OCI-LY3 (cell line): ENCODE measurements at regions not wholly inside any gene's neighbourhood (a gene's known extent, or its start where the extent isn't known, plus 50 kb on each side); places are given as distances from the start of the nearest gene placed in this dataset.

Experiments used
- H2AFZ ChIP-seq: fragments of 200-600, 300-600 bp; shearing (Covaris generic); 2 replicates; pipeline ENCODE4 v1.6.0; 2014; ENCODE audit warnings: antibody characterized with exemption, low read depth, low read length
- H3K27ac ChIP-seq: fragments of 200-600, 300-600 bp; sonication (generic); 2 replicates; pipeline ENCODE4 v1.5.1; 2014; ENCODE audit warnings: mild to moderate bottlenecking, low read length, moderate library complexity, mixed read lengths
- H3K27me3 ChIP-seq: fragments of 200-600, 300-600 bp; sonication (generic); 2 replicates; pipeline ENCODE4 v1.6.1; 2014; ENCODE audit warnings: low read depth, low read length, mixed read lengths
- H3K36me3 ChIP-seq: fragments of 200-600, 300-600 bp; sonication (generic); replicated peaks from 2 replicates; pipeline ENCODE3; 2014; ENCODE audit warnings: low read depth, low read length, mixed read lengths
- H3K4me1 ChIP-seq: fragments of 300-600, 200-600 bp; sonication (generic); 2 replicates; pipeline ENCODE4 v1.6.1; 2014; ENCODE audit warnings: low read length, mixed read lengths
- H3K4me2 ChIP-seq: fragments of 200-600, 300-600 bp; sonication (generic); 2 replicates; pipeline ENCODE4 v1.6.1; 2014; ENCODE audit warnings: low read length, mixed read lengths
- H3K4me3 ChIP-seq: fragments of 300-600, 200-600 bp; sonication (generic); 2 replicates; pipeline ENCODE4 v1.5.1; 2014; ENCODE audit warnings: antibody characterized with exemption, mild to moderate bottlenecking, low read length, moderate library complexity
- H3K79me2 ChIP-seq: fragments of 300-600, 200-600 bp; shearing (Covaris generic); 2 replicates; pipeline ENCODE4 v1.6.1; 2014; ENCODE audit warnings: mild to moderate bottlenecking, low read length, mixed read lengths
- H3K9ac ChIP-seq: fragments of 300-600, 200-600 bp; shearing (Covaris generic); 2 replicates; pipeline ENCODE4 v1.6.0; 2014; ENCODE audit warnings: mild to moderate bottlenecking, low read length, moderate library complexity
- H3K9me3 ChIP-seq: fragments of 200-600, 300-600 bp; shearing (Covaris generic); 2 replicates; pipeline ENCODE4 v1.6.1; 2014; ENCODE audit warnings: low read length, mixed read lengths; ENCODE audit not compliant: insufficient read depth
- H4K20me1 ChIP-seq: fragments of 200-600, 300-600 bp; sonication (generic); 2 replicates; pipeline ENCODE4 v1.6.1; 2016; ENCODE audit warnings: low read length, mixed read lengths; ENCODE audit not compliant: insufficient read depth
- EZH2phosphoT487 ChIP-seq: fragments of 200-600 bp; shearing (Covaris generic); IDR thresholded peaks from 2 replicates; pipeline ENCODE4 v1.6.1; 2018; ENCODE audit warnings: antibody characterized with exemption, mixed run types, low read depth
- TF ChIP-seq, protein P1 (sequence below): fragments of 200-600, 300-600 bp; sonication (generic); IDR thresholded peaks from 2 replicates; pipeline ENCODE4 v1.5.1; 2014; ENCODE audit warnings: antibody characterized with exemption, low read length, low read depth

GRCh38 chr4:167509551-167509950, 275.3 kb upstream of the SPOCK3 start:
- no peak overlapping the region for H2AFZ ChIP-seq
- no peaks in the 10 kb centered on the region for H3K79me2 ChIP-seq
- no peaks in the 10 kb centered on the region for H3K4me1 ChIP-seq
- no peak overlapping the region for H3K9ac ChIP-seq
- no peak overlapping the region for H3K4me3 ChIP-seq
- H4K20me1 ChIP-seq = no peaks in the 10 kb centered on the region
- no peaks in the 10 kb centered on the region for H3K9me3 ChIP-seq
- H3K27me3 ChIP-seq = no peaks in the 10 kb centered on the region
- H3K36me3 ChIP-seq = no peaks in the 10 kb centered on the region
- no peak overlapping the region for H3K27ac ChIP-seq
- TF ChIP-seq EZH2phosphoT487 = no peak
- H3K4me2 ChIP-seq = no peak overlapping the region

DNA sequence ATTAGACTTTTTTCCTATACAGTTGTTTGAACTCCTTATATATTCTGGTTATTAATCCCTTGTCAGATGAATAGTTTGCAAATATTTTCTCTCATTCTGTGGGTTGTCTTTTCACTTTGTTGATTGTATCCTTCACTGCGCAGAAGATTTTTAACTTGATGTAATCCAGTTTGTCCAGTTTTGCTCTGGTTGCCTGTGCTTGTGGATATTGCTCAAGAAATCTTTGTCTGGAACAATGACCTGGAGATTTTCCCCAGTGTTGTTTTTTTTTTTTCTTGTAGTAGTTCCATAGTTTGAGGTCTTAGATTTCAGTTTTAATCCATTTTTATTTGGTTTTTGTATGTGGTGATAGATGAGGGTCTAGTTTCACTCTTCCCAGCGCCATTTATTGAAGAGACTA, 289.8 kb upstream of the SPOCK3 start:
- no peak overlapping the region for H3K4me3 ChIP-seq
- H2AFZ ChIP-seq = no peak overlapping the region
- H3K4me1 ChIP-seq = no peaks in the 10 kb centered on the region
- no peak overlapping the region for H3K4me2 ChIP-seq
- no peaks in the 10 kb centered on the region for H3K36me3 ChIP-seq
- H3K9me3 ChIP-seq = no peaks in the 10 kb centered on the region
- TF ChIP-seq, protein P1, sequence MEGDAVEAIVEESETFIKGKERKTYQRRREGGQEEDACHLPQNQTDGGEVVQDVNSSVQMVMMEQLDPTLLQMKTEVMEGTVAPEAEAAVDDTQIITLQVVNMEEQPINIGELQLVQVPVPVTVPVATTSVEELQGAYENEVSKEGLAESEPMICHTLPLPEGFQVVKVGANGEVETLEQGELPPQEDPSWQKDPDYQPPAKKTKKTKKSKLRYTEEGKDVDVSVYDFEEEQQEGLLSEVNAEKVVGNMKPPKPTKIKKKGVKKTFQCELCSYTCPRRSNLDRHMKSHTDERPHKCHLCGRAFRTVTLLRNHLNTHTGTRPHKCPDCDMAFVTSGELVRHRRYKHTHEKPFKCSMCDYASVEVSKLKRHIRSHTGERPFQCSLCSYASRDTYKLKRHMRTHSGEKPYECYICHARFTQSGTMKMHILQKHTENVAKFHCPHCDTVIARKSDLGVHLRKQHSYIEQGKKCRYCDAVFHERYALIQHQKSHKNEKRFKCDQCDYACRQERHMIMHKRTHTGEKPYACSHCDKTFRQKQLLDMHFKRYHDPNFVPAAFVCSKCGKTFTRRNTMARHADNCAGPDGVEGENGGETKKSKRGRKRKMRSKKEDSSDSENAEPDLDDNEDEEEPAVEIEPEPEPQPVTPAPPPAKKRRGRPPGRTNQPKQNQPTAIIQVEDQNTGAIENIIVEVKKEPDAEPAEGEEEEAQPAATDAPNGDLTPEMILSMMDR = no peak
- no peak for TF ChIP-seq EZH2phosphoT487
- H3K27me3 ChIP-seq = no peaks in the 10 kb centered on the region
- H4K20me1 ChIP-seq = no peaks in the 10 kb centered on the region
- H3K9ac ChIP-seq = no peak overlapping the region
- H3K27ac ChIP-seq = no peak overlapping the region
- no peaks in the 10 kb centered on the region for H3K79me2 ChIP-seq

GRCh38 chr4:167537761-167538160, 303.5 kb upstream of the SPOCK3 start:
- no peaks in the 10 kb centered on the region for H3K79me2 ChIP-seq
- no peak overlapping the region for H3K4me2 ChIP-seq
- TF ChIP-seq, protein P1 = no peak
- no peak for TF ChIP-seq EZH2phosphoT487
- H3K27me3 ChIP-seq = no peaks in the 10 kb centered on the region
- H2AFZ ChIP-seq = no peak overlapping the region
- H3K4me1 ChIP-seq = peaks cover 5% of the 10 kb centered on the region; the same call in 1 of the 2 replicates
- no peaks in the 10 kb centered on the region for H3K9me3 ChIP-seq
- H3K9ac ChIP-seq = no peak overlapping the region
- no peak overlapping the region for H3K27ac ChIP-seq
- no peaks in the 10 kb centered on the region for H3K36me3 ChIP-seq
- H4K20me1 ChIP-seq = no peaks in the 10 kb centered on the region
- no peak overlapping the region for H3K4me3 ChIP-seq

DNA sequence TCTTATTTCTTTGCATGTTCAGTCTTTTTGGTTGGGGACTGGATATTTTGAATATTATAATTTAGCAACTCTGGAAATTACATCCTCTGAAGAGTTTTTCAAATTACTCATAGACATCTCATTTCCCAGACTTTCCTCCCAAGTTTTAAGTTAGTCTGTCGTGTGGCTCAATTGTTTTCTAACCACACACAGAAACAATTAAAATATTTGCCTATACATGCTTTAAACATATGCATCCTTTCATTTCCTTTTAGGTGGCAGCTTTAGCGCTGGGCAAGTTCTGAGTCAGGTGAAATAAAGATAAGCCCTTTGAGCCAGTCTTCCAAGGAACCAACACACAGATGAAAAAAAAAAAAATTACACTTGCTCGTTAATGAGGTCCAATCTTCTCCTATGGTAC, 307.0 kb upstream of the SPOCK3 start:
- H3K4me1 ChIP-seq = peaks cover 5% of the 10 kb centered on the region; the same call in 1 of the 2 replicates
- no peak overlapping the region for H3K4me2 ChIP-seq
- H3K9ac ChIP-seq = no peak overlapping the region
- TF ChIP-seq, protein P1 = no peak
- no peak for TF ChIP-seq EZH2phosphoT487
- H3K4me3 ChIP-seq = no peak overlapping the region
- no peaks in the 10 kb centered on the region for H3K9me3 ChIP-seq
- H4K20me1 ChIP-seq = no peaks in the 10 kb centered on the region
- no peaks in the 10 kb centered on the region for H3K36me3 ChIP-seq
- H2AFZ ChIP-seq = no peak overlapping the region
- no peaks in the 10 kb centered on the region for H3K79me2 ChIP-seq
- no peaks in the 10 kb centered on the region for H3K27me3 ChIP-seq
- H3K27ac ChIP-seq = no peak overlapping the region

DNA sequence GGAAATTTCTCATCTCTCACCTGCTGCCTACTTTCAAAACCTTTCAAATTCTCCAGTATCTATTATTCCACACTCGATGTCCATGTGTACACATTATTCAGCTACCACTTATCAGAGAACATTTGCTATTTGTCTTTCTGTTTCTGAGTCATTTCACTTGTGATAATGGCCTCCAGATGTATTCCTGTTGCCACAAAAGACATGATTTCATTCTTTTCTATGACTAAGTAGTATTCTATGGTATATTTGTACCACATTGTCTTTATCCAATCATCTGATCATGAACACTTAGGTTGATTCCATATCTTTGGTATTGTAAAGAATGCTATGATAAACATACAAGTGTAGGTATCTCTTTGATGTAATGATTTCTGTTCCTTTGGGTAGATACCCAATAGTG, 310.1 kb upstream of the SPOCK3 start:
- Histone ChIP-seq H3K9ac (no peak overlapping the region), H3K4me3 (no peak overlapping the region), H3K36me3 (no peaks in the 10 kb centered on the region), H3K4me2 (no peak overlapping the region), H2AFZ (no peak overlapping the region), H3K9me3 (no peaks in the 10 kb centered on the region), H3K79me2 (no peaks in the 10 kb centered on the region), H3K4me1 (peaks cover 5% of the 10 kb centered on the region; the same call in 1 of the 2 replicates), H3K27ac (no peak overlapping the region), H3K27me3 (no peaks in the 10 kb centered on the region), H4K20me1 (no peaks in the 10 kb centered on the region)
- TF ChIP-seq EZH2phosphoT487 = no peak
- TF ChIP-seq, protein P1 = no peak
